HG03521 (cell line): ENCODE measurements at regions not wholly inside any gene's neighbourhood (a gene's known extent, or its start where the extent isn't known, plus 50 kb on each side); places are given as distances from the start of the nearest gene placed in this dataset.
"Not testable (repeated sequence)": the region's sequence is repeated elsewhere in the genome, so short reads cannot be mapped to it uniquely, and the experiment has no call there.

ENCODE experiments used
- ATAC-seq: cut with Tn5 transposase; IDR thresholded peaks from one replicate; pipeline ENCODE4 v1.9.1; 2021; ENCODE audit warnings: mild to moderate bottlenecking, moderate library complexity; ENCODE audit not compliant: unreplicated experiment

- not testable (repeated sequence) for ATAC-seq
Measured at GRCh38 chr1:194407238-194407637, 1220.8 kb upstream of the B3GALT2 start.

GRCh38 chr1:194394676-194395075, 1208.3 kb upstream of the B3GALT2 start:
- no peak for ATAC-seq

- no peak for ATAC-seq
Measured at GRCh38 chr1:194387531-194387930, 1201.1 kb upstream of the B3GALT2 start.

- no peak for ATAC-seq
Measured at GRCh38 chr1:194378517-194378916, 1192.1 kb upstream of the B3GALT2 start.

- ATAC-seq, result no peak
Measured at GRCh38 chr1:194374649-194375048, 1188.2 kb upstream of the B3GALT2 start.

- no peak for ATAC-seq
Measured at GRCh38 chr1:194372266-194372665, 1185.9 kb upstream of the B3GALT2 start.

GRCh38 chr1:194369622-194370021, 1183.2 kb upstream of the B3GALT2 start:
- ATAC-seq, result no peak

GRCh38 chr1:194369060-194369459, 1182.6 kb upstream of the B3GALT2 start:
- ATAC-seq, result no peak

- no peak for ATAC-seq
Measured at GRCh38 chr1:194367121-194367520, 1180.7 kb upstream of the B3GALT2 start.

GRCh38 chr1:194366705-194367104, 1180.3 kb upstream of the B3GALT2 start:
- ATAC-seq, result no peak

GRCh38 chr1:194362327-194362726, 1175.9 kb upstream of the B3GALT2 start:
- no peak for ATAC-seq

- no peak for ATAC-seq
Measured at GRCh38 chr1:194361374-194362131, 1175.1 kb upstream of the B3GALT2 start.

GRCh38 chr1:194358208-194358581, 1171.8 kb upstream of the B3GALT2 start:
- no peak for ATAC-seq

- ATAC-seq, result not testable (repeated sequence)
Measured at GRCh38 chr1:194357573-194358207, 1171.3 kb upstream of the B3GALT2 start.

- ATAC-seq, result no peak
Measured at GRCh38 chr1:194355488-194356106, 1169.2 kb upstream of the B3GALT2 start.

GRCh38 chr1:194353121-194353520, 1166.7 kb upstream of the B3GALT2 start:
- no peak for ATAC-seq

- no peak for ATAC-seq
Measured at GRCh38 chr1:194347200-194347599, 1160.8 kb upstream of the B3GALT2 start.

- ATAC-seq, result peak; percentile 41
Measured at GRCh38 chr1:194342484-194343262, 1156.3 kb upstream of the B3GALT2 start.

GRCh38 chr1:194341587-194341986, 1155.2 kb upstream of the B3GALT2 start:
- ATAC-seq, result no peak

- no peak for ATAC-seq
Measured at GRCh38 chr1:194339471-194339870, 1153.1 kb upstream of the B3GALT2 start.

GRCh38 chr1:194338241-194338948, 1152.0 kb upstream of the B3GALT2 start:
- no peak for ATAC-seq
